ENCODE measurements at regions not wholly inside any gene's neighbourhood (a gene's known extent, or its start where the extent isn't known, plus 50 kb on each side); places are given as distances from the start of the nearest gene placed in this dataset.

DNA sequence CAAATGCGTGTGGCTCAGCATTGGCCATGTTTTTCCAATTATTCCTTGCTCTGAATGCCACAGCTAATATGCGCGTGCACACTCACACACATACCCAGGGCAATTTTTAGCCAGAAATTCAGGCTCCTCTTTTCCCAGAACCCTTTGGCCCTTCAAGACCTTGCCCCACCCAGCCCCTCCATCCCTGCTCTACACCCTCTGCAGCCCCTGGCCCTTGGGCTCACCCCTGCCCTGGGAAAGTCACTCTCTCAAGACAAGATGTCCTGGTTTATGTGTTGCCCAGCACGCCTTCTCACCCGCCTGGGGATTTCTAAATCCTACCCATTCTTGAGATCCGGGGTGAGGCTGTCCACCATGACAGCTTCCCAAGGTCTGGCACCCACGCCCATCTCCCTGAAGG, 319.7 kb downstream of the CYP26B1 start:
- DNase-seq, result no peak

DNA sequence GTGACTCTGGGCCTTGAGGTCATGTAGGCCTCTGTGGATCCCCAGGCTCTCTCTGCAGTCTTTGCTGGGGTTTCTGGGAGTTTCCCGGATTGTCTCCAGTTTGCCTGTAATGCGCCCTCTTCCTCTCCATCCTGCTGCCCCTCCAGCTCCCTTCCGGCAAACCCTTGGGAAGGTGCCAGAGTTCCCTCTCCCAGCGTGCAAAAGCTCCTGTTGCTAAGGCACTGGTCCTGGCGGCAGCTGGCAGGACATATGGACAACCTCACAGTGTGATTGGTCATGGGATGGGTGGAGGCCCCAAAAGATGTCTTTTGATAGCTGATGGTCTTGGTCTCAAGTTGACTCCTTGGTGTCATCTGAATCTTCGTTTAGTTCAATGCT, 320.1 kb downstream of the CYP26B1 start:
- DNase-seq, result no peak

DNA sequence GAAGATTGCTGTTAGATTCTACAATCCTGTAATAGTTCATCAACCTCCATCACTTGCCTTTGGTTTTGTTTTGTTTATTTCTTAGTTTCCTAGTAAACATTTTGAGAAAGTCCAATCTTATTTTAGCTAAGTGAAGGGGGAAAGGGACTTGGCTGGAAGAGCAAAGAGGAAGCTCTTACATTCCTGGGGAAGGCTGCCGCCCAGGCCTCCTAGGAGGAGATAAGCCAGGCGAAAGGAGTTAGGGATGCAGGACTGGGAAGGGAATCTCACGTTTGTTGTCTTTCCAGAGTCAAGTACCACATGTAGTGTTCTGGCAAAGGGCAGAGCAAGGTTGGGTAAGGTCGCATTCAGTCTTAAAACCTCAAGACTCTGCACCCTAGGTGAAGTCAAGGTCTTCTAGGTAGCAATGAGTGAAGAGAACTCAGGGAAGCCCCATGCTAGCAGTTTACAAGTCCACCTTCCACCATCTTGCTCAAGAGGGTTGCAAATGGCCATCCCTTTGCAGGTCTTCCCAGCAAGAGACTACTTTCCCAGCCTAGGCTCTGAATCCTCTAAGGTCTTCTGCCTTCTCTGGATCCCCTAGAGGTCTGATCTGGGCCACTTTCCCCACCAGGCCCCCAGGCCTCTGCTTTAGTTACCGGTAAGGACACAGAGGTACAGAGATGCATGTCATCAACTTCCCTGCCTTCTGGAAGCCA, 320.7 kb downstream of the CYP26B1 start:
- DNase-seq, result no peak

DNA sequence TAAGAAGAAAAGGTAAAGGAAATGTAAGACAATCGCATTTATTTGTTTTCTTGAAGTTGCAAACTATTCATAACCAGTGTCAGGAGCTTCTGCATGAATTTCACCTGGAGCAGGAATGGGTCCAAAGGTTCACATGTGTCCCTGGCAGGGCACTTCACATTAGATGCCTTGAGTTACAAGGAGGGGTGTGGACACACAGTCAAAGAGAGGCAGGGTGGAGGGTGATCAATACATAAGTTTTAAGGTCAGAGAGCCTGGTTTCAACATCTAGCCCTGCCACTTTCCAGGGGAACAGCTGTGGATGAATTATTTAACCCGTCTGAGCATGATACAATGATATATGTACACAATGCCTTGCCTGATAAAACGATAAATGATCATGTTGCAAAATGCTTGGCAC, 321.4 kb downstream of the CYP26B1 start:
- no peak for DNase-seq

DNA sequence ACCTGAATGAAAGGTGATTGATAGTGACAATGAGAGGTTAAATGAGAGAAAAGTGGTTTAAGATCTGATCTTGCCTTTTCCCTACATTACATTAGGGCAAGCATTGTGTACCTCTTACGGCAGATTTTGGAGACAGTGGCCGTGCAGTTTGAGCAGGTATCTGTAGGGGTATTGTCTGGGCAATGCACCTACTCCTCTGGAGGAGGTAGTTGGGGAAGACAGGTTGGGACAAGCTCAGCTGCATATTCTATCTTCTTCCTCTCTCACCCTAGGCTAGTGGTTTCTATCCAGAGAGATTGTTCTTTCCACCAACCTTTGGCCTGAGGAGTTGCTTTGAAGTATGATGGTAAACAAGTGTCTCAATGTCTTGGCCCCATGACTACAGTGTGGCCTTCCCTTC, 323.2 kb downstream of the CYP26B1 start:
- DNase-seq, result no peak

DNA sequence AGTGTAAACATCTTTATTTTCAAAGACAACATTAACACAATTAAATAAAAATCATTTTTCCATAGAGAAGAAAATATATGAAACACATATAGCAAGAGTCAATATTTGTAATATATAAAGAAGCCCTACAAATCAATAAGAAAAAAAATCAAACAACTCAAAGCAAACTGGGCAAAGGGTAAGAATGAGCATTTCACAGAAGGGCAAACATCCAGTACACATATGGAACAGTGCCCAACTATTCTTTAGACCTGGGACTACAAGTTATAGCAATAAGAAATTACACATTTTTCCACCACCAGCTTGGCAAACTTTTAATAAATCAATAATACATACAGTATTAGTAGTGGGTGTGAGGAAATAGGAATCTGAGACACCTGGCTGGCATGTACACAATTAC, 324.1 kb downstream of the CYP26B1 start:
- no peak for DNase-seq

DNA sequence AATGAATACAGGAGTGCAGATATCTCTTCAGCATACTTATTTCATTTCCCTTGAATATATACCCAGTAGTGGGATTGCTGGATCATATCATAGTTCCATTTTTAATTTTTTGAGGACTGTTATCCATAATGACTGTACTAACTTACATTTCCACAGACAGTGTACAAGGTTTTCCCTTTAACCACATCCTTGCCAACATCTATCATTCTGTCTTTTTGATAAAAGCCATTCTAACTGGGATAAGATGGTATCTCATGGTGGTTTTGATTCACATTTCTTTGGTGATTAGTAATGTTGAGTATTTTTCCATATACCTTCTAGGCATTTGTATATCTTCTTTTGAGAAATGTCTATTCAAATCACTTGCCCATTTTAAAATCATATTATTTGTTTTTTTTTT, 325.2 kb downstream of the CYP26B1 start:
- DNase-seq, result no peak

DNA sequence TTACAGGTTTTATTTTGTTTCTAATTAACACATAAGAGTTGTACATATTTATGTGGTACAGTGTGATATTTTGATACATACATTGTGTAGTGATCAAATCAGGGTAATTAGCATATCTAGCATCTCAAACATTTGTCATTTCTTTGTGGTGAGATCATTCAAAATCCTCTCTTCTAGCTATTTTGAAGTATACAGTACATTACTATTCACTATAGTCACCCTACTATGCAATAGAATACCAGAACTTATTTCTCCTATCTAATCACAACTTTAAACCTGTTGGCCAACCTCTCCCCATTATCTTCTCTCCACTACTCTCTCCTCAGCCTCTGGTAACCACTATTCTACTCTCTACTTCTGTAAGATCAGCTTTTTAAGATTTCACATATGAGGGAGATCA, 325.8 kb downstream of the CYP26B1 start:
- DNase-seq, result no peak

DNA sequence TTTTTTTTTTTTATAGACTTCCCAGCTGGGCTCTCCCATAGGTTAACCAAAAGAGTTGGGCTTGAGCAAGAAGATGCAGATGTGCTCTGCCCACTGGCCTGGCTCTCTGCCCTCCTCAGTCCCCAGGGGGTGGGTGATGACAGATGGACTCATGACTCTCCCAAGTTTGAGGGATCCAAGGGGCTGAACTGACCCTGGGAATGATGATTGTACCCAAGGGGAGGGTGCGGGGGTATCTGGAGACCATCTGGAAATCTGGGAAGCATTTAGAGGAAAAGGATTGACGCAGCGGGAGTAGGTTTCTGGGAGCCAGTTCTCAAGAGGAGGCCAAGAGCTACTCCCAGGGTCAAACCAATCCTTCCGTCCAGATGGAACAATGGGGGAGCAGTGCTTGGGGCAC, 330.8 kb downstream of the CYP26B1 start:
- no peak for DNase-seq

DNA sequence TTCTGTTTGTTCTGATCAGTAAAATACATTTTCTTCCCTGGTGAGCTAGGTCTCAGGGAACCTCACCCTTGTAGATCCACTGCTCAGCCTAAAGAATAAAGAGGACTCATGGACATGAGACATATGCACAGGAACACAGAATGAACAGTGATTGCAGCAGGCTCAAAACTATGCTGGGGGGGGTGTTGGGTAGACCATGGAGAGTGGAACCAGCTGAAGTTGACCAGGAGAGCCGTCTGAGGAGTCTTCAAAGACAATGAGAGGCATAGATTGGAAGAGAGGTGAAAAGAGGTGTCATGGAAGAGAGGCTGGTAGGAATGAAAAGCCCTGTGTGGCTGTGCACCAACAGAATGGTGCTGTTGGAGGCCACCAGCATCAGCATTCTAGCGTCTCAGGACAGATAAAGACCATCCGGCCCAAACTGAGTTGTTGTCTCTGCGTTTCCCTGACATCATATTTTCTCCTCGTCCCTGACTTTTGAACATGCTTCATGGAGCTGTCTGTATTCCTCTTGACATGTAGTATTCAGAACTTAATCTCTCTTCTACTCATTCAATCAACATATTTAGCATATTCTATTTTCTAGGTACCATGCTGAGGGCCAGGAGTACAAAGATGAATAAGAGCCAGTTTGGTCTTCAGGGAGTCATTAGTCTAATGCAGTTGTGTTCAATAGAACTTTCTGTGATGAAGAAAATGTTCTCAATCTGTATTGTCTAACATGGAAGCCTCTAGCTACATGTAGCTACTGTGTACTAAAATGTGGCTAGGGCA, 331.8 kb downstream of the CYP26B1 start:
- DNase-seq, result no peak

DNA sequence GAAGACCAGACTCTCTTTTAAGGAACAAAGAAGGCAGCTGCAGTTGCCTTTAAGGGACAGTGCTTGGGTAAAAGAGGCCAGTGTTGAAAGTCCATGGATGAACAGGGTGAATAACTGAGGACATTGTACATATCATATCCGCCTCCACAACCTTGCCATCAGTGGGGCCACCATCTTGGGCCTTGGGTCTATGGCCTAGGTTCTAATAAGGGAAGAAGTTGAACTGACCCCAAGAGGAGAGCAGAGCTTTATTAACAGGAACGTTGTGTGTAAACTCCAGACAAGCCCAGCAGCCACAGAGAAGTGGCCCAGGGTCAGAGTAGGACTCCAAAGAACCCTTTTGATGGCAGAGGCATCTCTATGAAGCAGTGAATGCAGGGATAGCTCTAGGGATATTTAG, 332.8 kb downstream of the CYP26B1 start:
- no peak for DNase-seq

DNA sequence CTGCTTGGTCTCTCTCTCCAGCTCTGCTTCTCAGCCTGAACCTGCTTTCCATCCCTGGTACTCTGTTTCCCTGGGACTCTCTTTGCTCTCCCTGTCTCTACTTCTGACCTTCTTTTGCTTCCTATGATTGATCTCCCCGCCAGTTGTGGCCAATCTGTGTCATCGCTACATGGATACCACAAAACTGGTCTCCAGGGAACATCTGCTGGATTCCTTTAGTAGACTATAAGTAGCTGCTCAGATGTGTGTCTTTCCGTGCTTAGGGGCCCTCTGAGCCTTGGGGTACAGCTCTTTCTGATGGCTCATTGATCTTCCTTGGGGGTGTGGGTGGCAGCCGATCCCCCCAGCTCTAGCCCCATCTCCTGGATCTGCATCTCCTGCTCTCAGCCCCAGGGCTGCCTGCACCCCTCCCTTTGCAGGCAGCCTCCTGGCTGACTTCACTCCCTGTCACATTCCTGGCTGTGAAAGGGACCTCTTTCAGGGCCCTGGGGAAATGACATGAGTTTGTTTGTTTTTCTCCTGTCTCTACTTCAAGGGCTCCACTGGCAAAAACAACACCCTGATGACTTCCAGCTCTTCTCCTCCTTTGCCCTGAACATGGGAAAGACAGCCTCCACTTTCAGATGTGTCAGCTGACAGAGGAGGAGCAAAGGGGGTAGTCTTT, 333.7 kb downstream of the CYP26B1 start:
- DNase-seq, result no peak

DNA sequence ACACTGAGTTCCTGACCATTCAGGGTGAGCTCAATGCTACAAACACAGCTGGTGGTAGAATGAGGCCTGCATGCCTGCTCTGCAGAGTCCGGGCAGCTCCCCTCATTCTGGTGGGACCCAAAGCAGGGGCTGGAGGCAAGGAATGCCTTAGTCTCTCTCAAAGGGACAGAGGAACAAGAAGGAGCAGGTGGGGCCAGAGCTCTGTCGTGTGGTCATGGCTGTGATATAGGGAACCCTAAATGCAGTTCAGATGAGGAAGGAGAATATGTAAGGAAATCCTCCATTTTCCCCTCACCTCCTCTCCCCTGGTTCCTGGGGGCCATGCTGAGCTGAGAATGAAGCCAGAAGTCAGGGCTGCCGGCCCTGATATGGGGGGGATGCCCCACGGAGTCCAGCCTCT, 334.3 kb downstream of the CYP26B1 start:
- DNase-seq, result no peak

DNA sequence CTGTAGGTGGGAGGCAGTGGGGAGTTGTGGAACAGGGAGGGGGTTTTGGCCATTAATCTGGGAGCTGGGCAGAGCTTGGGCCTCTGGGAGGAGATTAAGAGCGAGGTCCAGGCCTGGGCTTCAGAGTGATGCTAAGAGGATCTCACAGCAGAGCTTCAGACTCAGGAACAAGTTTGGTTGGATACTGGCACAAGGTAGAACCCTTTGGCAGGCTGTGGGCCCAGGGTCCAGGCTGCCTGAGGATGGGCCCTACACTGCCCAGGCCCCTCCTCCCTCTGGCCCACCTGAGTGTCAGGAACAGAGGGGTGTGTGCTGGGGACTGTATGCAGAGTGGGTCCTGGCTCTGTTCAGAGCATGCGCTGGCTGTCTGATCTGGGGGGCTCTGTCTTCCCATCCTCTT, 334.9 kb downstream of the CYP26B1 start:
- no peak for DNase-seq

DNA sequence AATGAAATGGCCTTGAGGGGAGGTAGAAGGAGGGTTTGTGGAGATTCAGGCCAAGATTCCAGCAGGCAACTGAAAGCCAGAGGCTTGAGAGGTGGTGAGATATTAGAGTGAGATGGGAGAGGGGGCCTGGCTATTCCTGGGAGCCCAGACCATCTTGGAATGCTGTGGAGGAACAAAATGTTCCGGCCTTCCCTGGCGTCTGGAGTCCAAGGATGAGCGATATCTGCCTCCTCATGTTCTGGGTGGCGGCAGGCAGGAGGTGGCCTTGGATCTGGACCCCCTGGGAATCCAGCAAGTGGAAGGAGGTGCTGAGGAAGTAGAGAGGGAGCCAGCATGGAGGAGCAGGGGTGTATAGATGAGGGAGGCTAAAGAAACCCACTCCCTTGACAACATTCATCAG, 335.9 kb downstream of the CYP26B1 start:
- no peak for DNase-seq

DNA sequence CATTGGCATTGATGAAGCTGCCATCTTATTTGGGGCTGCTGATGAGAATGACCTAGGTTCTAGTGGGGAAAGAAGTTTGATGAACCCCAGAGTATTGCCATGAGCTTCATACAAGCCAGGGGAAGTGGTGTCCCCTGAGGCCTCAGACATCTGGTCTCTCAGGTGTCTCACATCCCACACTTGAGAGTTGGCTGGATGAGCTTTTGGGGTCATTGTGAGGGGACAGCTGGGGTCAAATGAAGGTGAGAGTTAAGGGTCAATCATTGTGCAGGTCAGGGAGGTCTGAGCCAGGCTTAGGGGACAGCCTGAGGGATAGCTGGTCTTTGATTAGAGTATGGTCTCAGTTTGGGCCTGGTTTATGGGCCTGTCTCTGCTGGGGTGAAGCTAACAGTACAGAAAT, 336.5 kb downstream of the CYP26B1 start:
- no peak for DNase-seq

DNA sequence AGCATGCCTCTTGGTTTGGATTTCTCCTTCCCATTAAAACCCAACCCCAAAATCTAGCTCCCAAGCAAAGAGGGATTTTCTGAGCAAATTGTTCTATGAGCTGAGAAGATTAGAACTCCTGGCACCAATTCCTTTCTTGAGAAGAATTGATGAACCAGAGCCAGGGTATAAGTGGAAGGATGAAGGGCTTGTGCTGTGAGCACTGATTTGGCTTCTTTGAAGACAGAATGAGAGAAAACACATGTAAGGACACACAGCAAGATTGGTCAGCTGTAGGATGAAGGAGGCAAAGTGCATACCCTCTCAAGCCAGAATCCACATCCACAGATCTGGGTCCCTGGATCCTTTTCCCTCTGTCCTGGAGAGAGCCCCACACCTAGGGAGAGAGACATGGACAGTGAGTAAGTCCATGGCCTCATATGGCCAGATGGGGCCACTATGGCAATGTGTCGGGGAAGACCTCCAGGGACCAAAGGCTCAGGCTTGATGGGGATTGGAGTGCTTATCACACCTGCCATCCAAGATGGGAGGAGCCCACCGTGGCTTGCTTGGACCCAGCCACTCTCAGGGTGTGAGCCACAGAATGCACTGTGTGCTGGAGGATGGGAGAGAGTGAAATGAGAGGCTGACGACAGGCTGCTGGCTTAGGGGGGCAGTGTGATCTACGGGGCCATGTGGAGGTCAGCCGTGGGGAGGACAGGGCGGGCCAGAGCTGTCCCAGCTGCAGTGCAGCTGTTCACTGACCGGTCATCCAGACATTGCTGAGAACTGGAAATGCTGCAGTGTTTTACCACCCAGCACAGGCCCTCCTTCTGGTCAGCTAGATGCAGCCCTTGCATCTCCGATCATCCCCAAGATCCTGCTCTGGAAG, 339.8 kb downstream of the CYP26B1 start:
- DNase-seq, result no peak

DNA sequence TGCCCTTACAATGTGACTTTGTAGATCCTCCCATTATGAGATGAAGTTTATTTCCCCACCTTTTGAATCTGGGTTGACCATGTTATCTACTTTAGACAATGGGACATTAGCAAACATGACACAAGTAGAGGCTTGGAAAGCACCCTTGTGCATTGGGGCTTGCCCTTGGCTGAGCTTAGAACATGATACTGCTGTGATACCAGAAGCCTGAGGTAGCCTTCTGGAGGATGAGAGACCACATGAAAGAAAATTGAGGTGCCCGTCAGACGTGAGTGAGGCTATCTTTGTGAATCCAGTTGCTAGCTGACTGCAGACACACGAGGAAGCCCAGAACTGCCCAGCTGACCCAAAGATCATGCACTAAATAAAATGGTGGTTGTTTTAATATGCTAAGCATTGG, 341.2 kb downstream of the CYP26B1 start:
- no peak for DNase-seq

DNA sequence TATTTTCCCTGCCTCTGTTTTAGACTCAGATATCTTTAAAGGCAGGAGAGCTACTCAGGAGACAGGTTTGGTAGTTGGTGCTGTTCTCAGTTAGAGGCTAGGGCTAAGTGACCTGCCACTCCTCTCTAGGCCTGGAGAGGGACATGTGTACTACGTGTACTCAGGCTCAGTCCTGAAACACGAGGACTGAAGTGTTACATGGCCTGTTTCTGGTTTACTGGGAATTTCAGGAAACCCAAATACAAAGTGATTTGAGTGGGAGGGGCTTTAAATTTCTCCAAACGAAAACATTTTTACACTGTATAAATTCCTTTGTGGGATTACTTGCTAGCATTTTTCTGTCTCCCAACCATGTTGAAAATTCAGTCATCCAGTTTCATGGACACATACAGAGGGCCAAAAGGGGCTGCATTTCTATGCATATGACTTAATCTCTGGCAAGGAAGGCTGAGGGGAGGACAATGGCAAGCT, 343.3 kb downstream of the CYP26B1 start:
- DNase-seq, result no peak

DNA sequence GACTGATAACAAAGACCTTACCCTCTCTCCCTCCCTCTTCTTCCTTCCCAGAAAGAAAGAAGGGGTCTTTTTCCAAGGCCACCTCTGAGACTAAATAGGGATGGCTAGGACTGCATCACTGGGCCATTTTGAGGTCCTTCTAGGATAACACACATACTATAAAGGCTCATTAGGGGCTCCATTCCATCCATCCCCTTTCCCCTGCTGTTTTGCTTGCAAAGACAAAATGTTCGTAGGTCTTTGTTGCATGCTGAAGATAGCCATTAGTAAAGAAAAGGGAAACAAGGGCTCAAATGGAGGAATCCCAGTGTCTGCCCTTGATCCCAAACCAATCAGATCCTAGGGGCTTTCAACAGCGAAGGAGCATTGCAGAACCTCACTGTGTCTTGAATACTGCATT, 344.3 kb downstream of the CYP26B1 start:
- no peak for DNase-seq

DNA sequence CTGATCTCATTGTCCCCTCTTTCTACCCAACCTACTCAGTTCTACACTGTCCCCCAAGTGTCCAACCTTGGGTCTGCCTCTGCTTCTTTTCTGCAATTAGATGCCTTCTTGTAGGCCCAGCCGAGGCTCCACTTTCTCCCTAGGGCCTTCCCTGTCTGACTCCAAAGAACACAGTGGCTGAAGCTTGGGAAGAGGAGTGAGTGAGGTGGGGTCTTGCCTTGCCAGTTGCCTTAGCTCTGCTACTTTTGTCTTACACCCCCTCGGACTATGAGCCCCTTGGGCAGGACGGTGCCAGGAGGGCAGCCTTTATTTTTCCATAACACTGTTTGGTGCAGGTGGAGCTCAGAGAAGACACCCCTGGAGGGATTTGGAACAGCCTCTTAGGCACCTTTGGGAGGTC, 345.1 kb downstream of the CYP26B1 start:
- DNase-seq, result no peak

DNA sequence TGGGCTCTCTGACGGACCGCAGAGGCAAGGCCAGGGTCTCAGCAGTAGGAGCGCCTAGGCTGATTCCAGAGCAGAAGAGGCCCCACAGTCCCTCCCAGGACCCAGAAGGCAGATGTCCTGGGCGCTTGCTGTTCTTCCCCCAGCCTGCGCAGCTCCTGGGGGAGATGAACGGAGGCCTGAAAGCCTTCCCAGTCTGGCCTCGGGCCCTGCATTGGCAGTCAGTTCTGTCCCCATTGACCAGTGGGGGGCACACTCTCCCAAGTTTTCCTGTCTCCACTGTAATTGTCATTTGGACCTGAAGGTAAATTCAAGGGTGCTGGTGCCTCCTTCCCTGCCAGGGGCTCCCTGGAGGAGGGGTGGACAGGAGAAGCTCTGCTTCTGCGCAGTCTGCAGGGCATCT, 345.7 kb downstream of the CYP26B1 start:
- no peak for DNase-seq

DNA sequence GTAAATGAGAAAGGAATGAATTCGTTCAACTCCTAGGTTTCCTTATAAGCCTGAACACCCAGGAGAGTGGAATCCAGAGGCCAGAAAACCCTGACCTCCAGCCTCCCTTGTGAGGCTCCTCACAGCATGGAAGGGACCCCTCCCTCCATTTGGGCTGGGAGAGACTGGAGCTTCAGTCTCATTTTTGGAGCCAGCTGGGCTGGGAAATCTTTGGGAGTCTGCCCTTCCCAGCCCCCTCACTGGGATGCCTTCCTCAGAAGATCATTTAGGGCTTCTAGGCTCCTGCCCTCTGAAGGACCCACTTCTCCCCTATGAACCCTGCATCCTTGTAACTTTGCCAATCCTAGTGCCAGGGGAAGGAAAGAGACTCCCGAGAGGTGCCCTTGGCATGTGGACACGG, 346.1 kb downstream of the CYP26B1 start:
- DNase-seq, result no peak

Measured in CD4-positive, alpha-beta T cell treated with Interleukin-17A for 1 hour (primary cell).